ENCODE measurements at regions not wholly inside any gene's neighbourhood (a gene's known extent, or its start where the extent isn't known, plus 50 kb on each side); places are given as distances from the start of the nearest gene placed in this dataset.

- no peaks in the 10 kb centered on the region for H3K36me3 ChIP-seq (ENCODE audit: low read depth)
- peaks cover 28% of the 10 kb centered on the region for H3K4me1 ChIP-seq (ENCODE audit: insufficient read depth, poor library complexity, severe bottlenecking)
- peak overlapping the region; percentile 73 for H3K27ac ChIP-seq (ENCODE audit: poor library complexity, severe bottlenecking)
- H3K9me3 ChIP-seq (ENCODE audit: severe bottlenecking), result no peaks in the 10 kb centered on the region
- no peaks in the 10 kb centered on the region for H3K27me3 ChIP-seq (ENCODE audit: insufficient read depth, poor library complexity, severe bottlenecking)
- DNase-seq (ENCODE audit: low spot score) (peak; percentile 95), ATAC-seq (ENCODE audit: low read depth) (peak; percentile 91)
- TF ChIP-seq CTCF (IDR thresholded peaks at IDR 0.05; ENCODE audit: poor library complexity, severe bottlenecking), result no peak
- H3K4me3 ChIP-seq (ENCODE audit: severe bottlenecking), result no peak overlapping the region
Observed at GRCh38 chr4:38318737-38319455, 345.1 kb upstream of the KLF3 start.

GRCh38 chr4:38319456-38320342, 344.3 kb upstream of the KLF3 start:
- H3K9me3 ChIP-seq (ENCODE audit: severe bottlenecking), result no peaks in the 10 kb centered on the region
- H3K4me3 ChIP-seq (ENCODE audit: severe bottlenecking), result no peak overlapping the region
- peak; percentile 98 for TF ChIP-seq CTCF (IDR thresholded peaks at IDR 0.05; ENCODE audit: poor library complexity, severe bottlenecking)
- H3K27ac ChIP-seq (ENCODE audit: poor library complexity, severe bottlenecking), result peak overlapping the region; percentile 73
- ATAC-seq (ENCODE audit: low read depth) (peak; percentile 57), DNase-seq (ENCODE audit: low spot score) (peak; percentile 79)
- peaks cover 20% of the 10 kb centered on the region for H3K4me1 ChIP-seq (ENCODE audit: insufficient read depth, poor library complexity, severe bottlenecking)
- H3K36me3 ChIP-seq (ENCODE audit: low read depth), result no peaks in the 10 kb centered on the region
- no peaks in the 10 kb centered on the region for H3K27me3 ChIP-seq (ENCODE audit: insufficient read depth, poor library complexity, severe bottlenecking)

- TF ChIP-seq CTCF (IDR thresholded peaks at IDR 0.05; ENCODE audit: poor library complexity, severe bottlenecking), result no peak
- ATAC-seq (ENCODE audit: low read depth), result no peak
- H3K27ac ChIP-seq (ENCODE audit: poor library complexity, severe bottlenecking), result peak overlapping the region; percentile 73
Observed at GRCh38 chr4:38320343-38320695, 343.7 kb upstream of the KLF3 start.

GRCh38 chr4:38320833-38321232, 343.2 kb upstream of the KLF3 start:
- H3K4me3 ChIP-seq (ENCODE audit: severe bottlenecking), result no peak overlapping the region
- ATAC-seq (ENCODE audit: low read depth) (no peak), DNase-seq (ENCODE audit: low spot score) (no peak)
- no peak overlapping the region for H3K27ac ChIP-seq (ENCODE audit: poor library complexity, severe bottlenecking)
- no peaks in the 10 kb centered on the region for H3K9me3 ChIP-seq (ENCODE audit: severe bottlenecking)
- peaks cover 16% of the 10 kb centered on the region for H3K4me1 ChIP-seq (ENCODE audit: insufficient read depth, poor library complexity, severe bottlenecking)
- no peaks in the 10 kb centered on the region for H3K36me3 ChIP-seq (ENCODE audit: low read depth)
- TF ChIP-seq CTCF (IDR thresholded peaks at IDR 0.05; ENCODE audit: poor library complexity, severe bottlenecking), result no peak
- H3K27me3 ChIP-seq (ENCODE audit: insufficient read depth, poor library complexity, severe bottlenecking), result no peaks in the 10 kb centered on the region

More at GRCh38 chr4:38320343-38320695, 343.7 kb upstream of the KLF3 start:
- Histone ChIP-seq H3K4me3 (ENCODE audit: severe bottlenecking) (no peak overlapping the region), H3K4me1 (ENCODE audit: insufficient read depth, poor library complexity, severe bottlenecking) (peaks cover 16% of the 10 kb centered on the region), H3K27me3 (ENCODE audit: insufficient read depth, poor library complexity, severe bottlenecking) (no peaks in the 10 kb centered on the region), H3K9me3 (ENCODE audit: severe bottlenecking) (no peaks in the 10 kb centered on the region), H3K36me3 (ENCODE audit: low read depth) (no peaks in the 10 kb centered on the region)
- DNase-seq (ENCODE audit: low spot score), result no peak

Data from RWPE2 (cell line).